ENCODE measurements at regions not wholly inside any gene's neighbourhood (a gene's known extent, or its start where the extent isn't known, plus 50 kb on each side); places are given as distances from the start of the nearest gene placed in this dataset.

DNA sequence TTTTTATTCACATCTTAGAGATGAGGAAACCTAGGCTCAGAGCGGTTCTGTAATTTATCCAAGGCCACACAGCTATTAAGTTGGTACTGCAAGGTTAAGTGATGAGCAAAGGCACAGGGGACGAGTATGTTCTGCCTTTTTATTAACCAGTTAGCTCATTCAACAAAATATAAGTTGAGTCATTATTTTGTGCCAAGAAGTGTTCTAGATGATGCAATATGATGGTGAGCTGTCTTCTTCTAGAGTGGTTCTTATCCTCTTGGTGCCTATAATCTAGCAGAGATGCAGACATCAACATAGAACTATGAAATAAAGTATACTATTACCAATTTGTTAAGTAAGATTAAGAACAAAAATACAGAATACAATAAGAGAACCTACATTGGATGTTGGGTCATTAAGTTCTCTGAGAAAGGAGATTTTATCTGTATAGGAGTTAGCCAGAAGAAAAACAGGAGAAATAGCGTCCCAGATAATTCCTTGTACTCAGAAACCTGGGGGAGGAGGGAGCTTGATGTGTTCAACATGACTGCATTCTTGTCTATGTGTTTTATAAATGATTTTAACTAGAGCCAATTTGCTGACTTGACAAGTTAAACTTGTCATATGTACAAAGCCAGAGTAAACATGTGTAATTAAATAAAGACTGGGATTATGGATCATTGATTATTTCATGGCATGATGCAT is 122.3 kb downstream of the TBXT start (continued):
- TF ChIP-seq ZNF462 (CRISPR knock-in tag; IDR thresholded peaks at IDR 0.05), result no peak
- no peak for TF ChIP-seq ETS1 (IDR thresholded peaks at IDR 0.05)

GRCh38 chr6:166041277-166041676 is 126.4 kb downstream of the TBXT start:
- Mint-ChIP-seq H3K4me1 (peaks cover 19% of the 10 kb centered on the region), H3K9me3 (peaks cover 23% of the 10 kb centered on the region), H3K27me3 (ENCODE audit: insufficient read depth, low read depth, poor library complexity) (peaks cover 2% of the 10 kb centered on the region), H3K36me3 (ENCODE audit: low read depth) (peaks cover 18% of the 10 kb centered on the region), H3K4me3 (no peak overlapping the region), H3K27ac (no peak overlapping the region)
- H3K9me2 ChIP-seq (ENCODE audit: insufficient read depth), result peaks cover 7% of the 10 kb centered on the region
- DNase-seq (ENCODE audit: low spot score) (no peak), ATAC-seq (no peak)
- H3F3A ChIP-seq (replicated peaks; ENCODE audit: low read depth), result no peaks in the 10 kb centered on the region
- no peak overlapping the region for H3K4me2 ChIP-seq
- H3K4me1 ChIP-seq (ENCODE audit: insufficient read depth), result peaks cover 20% of the 10 kb centered on the region
- H3K27me3 ChIP-seq (ENCODE audit: insufficient read depth), result no peaks in the 10 kb centered on the region
- H3K27ac ChIP-seq (ENCODE audit: low read depth), result no peak overlapping the region
- H3K36me3 ChIP-seq (ENCODE audit: insufficient read depth), result peaks cover 10% of the 10 kb centered on the region
- H3K4me3 ChIP-seq, result no peak overlapping the region
- H4K20me1 ChIP-seq (replicated peaks; ENCODE audit: insufficient read depth), result no peaks in the 10 kb centered on the region
- H2AFZ ChIP-seq, result no peak overlapping the region
- H3K79me2 ChIP-seq (replicated peaks; ENCODE audit: insufficient read depth), result no peaks in the 10 kb centered on the region
- TF ChIP-seq REST (IDR thresholded peaks at IDR 0.05; ENCODE audit: unreplicated experiment) (no peak), ZNF114 (CRISPR knock-in tag; IDR thresholded peaks at IDR 0.05) (no peak), NANOG (IDR thresholded peaks at IDR 0.05; ENCODE audit: borderline replicate concordance) (no peak), JUNB (IDR thresholded peaks at IDR 0.05; ENCODE audit: unreplicated experiment) (no peak), EZH2 (IDR thresholded peaks at IDR 0.05; ENCODE audit: low read depth, unreplicated experiment) (no peak)
- TF ChIP-seq, protein P1, sequence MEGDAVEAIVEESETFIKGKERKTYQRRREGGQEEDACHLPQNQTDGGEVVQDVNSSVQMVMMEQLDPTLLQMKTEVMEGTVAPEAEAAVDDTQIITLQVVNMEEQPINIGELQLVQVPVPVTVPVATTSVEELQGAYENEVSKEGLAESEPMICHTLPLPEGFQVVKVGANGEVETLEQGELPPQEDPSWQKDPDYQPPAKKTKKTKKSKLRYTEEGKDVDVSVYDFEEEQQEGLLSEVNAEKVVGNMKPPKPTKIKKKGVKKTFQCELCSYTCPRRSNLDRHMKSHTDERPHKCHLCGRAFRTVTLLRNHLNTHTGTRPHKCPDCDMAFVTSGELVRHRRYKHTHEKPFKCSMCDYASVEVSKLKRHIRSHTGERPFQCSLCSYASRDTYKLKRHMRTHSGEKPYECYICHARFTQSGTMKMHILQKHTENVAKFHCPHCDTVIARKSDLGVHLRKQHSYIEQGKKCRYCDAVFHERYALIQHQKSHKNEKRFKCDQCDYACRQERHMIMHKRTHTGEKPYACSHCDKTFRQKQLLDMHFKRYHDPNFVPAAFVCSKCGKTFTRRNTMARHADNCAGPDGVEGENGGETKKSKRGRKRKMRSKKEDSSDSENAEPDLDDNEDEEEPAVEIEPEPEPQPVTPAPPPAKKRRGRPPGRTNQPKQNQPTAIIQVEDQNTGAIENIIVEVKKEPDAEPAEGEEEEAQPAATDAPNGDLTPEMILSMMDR (conservative IDR thresholded peaks at IDR 0.05; ENCODE audit: low read depth in 2 of 2), result no peak

Measured in GM23338 (cell line).